ENCODE measurements at regions not wholly inside any gene's neighbourhood (a gene's known extent, or its start where the extent isn't known, plus 50 kb on each side); places are given as distances from the start of the nearest gene placed in this dataset.

DNA sequence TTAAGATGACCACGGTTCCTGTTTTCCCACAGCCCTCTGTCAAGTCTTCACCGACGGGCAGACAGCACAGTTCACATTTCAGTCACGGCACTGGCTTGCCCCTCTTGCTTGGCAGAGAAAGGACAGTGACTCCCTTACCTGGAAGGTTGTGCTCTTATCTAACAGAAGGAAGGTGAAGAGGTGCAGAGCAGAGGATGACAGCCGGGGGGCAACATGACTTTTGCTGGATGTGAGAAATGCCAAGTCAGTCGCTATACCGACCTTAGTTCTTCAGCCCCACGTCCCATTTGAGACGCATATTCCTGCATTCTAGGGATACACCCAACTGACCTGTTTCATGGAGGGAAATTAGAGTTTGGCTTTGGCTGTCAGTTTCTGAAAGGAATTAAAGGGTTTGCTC lies 492.3 kb downstream of the NPIPA7 start:
- no peak overlapping the region for H3K4me3 ChIP-seq
- intact Hi-C loops (cut with DNase I): no loop called here
- no peak overlapping the region for H3K9ac ChIP-seq (ENCODE audit: low read depth in 2 of 2, low read length in 2 of 2)
- TF ChIP-seq, protein P1, sequence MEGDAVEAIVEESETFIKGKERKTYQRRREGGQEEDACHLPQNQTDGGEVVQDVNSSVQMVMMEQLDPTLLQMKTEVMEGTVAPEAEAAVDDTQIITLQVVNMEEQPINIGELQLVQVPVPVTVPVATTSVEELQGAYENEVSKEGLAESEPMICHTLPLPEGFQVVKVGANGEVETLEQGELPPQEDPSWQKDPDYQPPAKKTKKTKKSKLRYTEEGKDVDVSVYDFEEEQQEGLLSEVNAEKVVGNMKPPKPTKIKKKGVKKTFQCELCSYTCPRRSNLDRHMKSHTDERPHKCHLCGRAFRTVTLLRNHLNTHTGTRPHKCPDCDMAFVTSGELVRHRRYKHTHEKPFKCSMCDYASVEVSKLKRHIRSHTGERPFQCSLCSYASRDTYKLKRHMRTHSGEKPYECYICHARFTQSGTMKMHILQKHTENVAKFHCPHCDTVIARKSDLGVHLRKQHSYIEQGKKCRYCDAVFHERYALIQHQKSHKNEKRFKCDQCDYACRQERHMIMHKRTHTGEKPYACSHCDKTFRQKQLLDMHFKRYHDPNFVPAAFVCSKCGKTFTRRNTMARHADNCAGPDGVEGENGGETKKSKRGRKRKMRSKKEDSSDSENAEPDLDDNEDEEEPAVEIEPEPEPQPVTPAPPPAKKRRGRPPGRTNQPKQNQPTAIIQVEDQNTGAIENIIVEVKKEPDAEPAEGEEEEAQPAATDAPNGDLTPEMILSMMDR (IDR thresholded peaks at IDR 0.05): no peak
- no peaks in the 10 kb centered on the region for H3K4me1 ChIP-seq
- no peaks in the 10 kb centered on the region for H3K36me3 ChIP-seq
- H3K27me3 ChIP-seq: no peaks in the 10 kb centered on the region
- no peak overlapping the region for H3K27ac ChIP-seq
- no peak for DNase-seq
- no peaks in the 10 kb centered on the region for H3K9me3 ChIP-seq

DNA sequence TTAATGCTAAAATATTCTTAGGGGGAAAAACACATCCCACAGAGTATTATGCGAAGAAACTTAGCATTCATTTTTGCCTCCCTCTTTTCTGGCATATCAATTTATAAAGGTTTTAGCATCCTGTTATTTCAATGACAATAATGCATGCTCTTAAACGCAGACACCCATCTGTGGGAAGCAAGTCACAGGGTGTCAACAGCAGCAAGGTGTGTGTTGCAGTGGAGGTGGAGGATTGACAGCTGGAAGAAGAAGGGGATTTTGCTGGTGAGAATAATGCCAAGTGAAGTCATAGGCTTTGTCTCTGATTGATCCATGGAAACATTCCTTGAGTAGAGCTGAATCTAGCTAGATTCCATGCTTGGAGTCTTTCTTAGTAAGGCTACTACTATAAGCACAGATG lies 498.1 kb downstream of the NPIPA7 start:
- H3K4me3 ChIP-seq: no peak overlapping the region
- H3K27ac ChIP-seq: no peak overlapping the region
- TF ChIP-seq, protein P1 (IDR thresholded peaks at IDR 0.05): no peak
- intact Hi-C loops (cut with DNase I): no loop called here
- H3K4me1 ChIP-seq: no peaks in the 10 kb centered on the region
- DNase-seq: no peak
- no peaks in the 10 kb centered on the region for H3K27me3 ChIP-seq
- H3K9ac ChIP-seq (ENCODE audit: low read depth in 2 of 2, low read length in 2 of 2): no peak overlapping the region
- H3K9me3 ChIP-seq: no peaks in the 10 kb centered on the region
- no peaks in the 10 kb centered on the region for H3K36me3 ChIP-seq

DNA sequence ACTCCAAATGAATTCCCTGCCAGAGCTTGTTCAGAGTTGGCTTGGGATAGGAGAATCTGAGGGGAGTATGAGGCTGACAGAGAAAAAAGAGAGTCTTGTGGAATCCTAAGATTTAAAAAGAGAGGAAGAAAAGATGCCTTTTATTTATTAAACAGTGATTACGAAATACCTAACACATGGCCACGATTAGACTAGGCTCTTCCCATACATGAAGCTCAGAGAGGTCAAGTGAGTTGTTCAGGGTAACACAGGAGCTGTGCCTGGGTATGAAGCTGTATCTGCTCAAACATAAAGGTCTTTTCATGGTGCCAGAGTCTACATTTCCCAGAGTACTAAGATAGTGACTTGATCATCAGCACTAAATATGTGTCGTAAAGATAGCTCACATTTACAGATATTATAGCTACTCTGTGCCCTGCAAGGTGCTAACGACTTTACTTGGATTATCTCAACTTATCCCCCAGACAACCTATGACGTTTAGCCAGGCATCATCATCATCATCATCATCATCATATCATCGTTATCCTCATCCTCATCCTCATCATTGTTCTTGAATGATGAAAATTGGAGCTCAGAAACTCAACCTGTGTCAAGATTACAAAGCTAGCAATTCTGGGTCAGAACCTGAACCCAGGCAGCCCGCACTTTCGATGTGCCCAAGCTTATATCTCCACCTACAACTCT lies 500.8 kb downstream of the NPIPA7 start:
- Histone ChIP-seq H3K9me3 (no peaks in the 10 kb centered on the region), H3K9ac (ENCODE audit: low read depth in 2 of 2, low read length in 2 of 2) (no peak overlapping the region)
- TF ChIP-seq, protein P1 (IDR thresholded peaks at IDR 0.05): no peak

DNA sequence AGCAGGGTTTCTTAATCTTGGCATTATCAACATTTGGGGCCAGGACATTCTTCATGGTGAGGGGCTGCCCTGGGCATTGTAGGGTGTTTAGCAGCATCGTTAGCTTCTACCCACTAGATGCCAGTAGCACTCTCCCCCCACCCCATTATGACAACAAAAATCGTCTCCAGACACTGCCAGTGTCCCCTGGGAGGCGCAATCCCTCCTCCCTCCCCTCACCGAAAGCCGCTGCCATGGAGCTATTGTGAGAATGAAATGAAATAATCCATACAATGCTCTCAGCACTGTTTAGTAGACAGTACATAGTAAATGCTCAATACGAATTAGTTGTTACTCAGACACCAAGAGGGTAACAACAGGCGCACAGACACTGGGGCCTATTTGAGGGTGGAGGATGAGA lies 502.9 kb downstream of the NPIPA7 start:
- H3K4me1 ChIP-seq: no peaks in the 10 kb centered on the region
- DNase-seq: no peak
- H3K36me3 ChIP-seq: no peaks in the 10 kb centered on the region
- H3K9ac ChIP-seq (ENCODE audit: low read depth in 2 of 2, low read length in 2 of 2): no peak overlapping the region
- H3K27ac ChIP-seq: no peak overlapping the region
- H3K9me3 ChIP-seq: no peaks in the 10 kb centered on the region
- TF ChIP-seq, protein P1 (IDR thresholded peaks at IDR 0.05): no peak
- no peak overlapping the region for H3K4me3 ChIP-seq
- intact Hi-C loops (cut with DNase I): no loop called here
- no peaks in the 10 kb centered on the region for H3K27me3 ChIP-seq

More for the DNA sequence above, 500.8 kb downstream of the NPIPA7 start:
- Histone ChIP-seq H3K36me3 (no peaks in the 10 kb centered on the region), H3K4me3 (no peak overlapping the region), H3K4me1 (no peaks in the 10 kb centered on the region), H3K27me3 (no peaks in the 10 kb centered on the region), H3K27ac (no peak overlapping the region)
- intact Hi-C loops (cut with DNase I): no loop called here
- no peak for DNase-seq

DNA sequence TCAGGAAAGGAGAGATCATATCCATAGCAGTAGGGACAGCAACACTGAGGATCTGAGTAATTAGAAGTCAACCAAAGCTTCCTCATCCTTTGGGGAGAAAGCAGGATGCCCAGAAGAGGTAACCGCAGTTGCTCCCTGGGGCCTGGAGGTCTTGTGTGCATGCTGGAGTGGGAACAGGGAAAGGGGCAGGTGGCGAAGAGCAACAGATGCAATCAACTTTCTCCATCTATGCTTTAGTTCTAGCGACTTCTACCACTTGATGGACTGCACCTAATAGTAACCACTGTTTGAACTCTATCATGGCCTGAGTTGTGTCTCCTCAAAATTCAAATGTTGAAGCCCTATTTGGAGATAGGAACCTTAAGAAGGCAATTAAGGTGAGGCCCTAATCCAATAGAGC lies 503.8 kb downstream of the NPIPA7 start:
- H3K9me3 ChIP-seq: no peaks in the 10 kb centered on the region
- no peak overlapping the region for H3K27ac ChIP-seq
- no peak overlapping the region for H3K9ac ChIP-seq (ENCODE audit: low read depth in 2 of 2, low read length in 2 of 2)
- no peaks in the 10 kb centered on the region for H3K27me3 ChIP-seq
- intact Hi-C loops (cut with DNase I): no loop called here
- TF ChIP-seq, protein P1 (IDR thresholded peaks at IDR 0.05): no peak
- no peak for DNase-seq
- no peaks in the 10 kb centered on the region for H3K4me1 ChIP-seq
- no peak overlapping the region for H3K4me3 ChIP-seq
- H3K36me3 ChIP-seq: no peaks in the 10 kb centered on the region
